Glutamatergic neuron (in vitro differentiated cells): ENCODE measurements at regions not wholly inside any gene's neighbourhood (a gene's known extent, or its start where the extent isn't known, plus 50 kb on each side); places are given as distances from the start of the nearest gene placed in this dataset.

Experiments used
- DNase-seq: peaks from one replicate; pipeline ENCODE4 v3.0.0; 2022
- H3K27ac Mint-ChIP-seq: one replicate; pipeline ENCODE4 v1.8.0; 2020; ENCODE audit warnings: mild to moderate bottlenecking, mixed read lengths, inconsistent platforms; ENCODE audit not compliant: unreplicated experiment
- H3K27me3 Mint-ChIP-seq: one replicate; pipeline ENCODE4 v1.8.0; 2020; ENCODE audit warnings: mild to moderate bottlenecking, moderate library complexity, mixed read lengths, inconsistent platforms; ENCODE audit not compliant: unreplicated experiment
- H3K36me3 Mint-ChIP-seq: one replicate; pipeline ENCODE4 v1.8.0; 2020; ENCODE audit warnings: mild to moderate bottlenecking, mixed read lengths, inconsistent platforms; ENCODE audit not compliant: unreplicated experiment
- H3K4me1 Mint-ChIP-seq: one replicate; pipeline ENCODE4 v1.8.0; 2020; ENCODE audit warnings: mild to moderate bottlenecking, low read depth, mixed read lengths, inconsistent platforms; ENCODE audit not compliant: unreplicated experiment
- H3K4me3 Mint-ChIP-seq: one replicate; pipeline ENCODE4 v1.8.0; 2020; ENCODE audit warnings: mild to moderate bottlenecking, mixed read lengths, inconsistent platforms; ENCODE audit not compliant: unreplicated experiment
- H3K9me3 Mint-ChIP-seq: one replicate; pipeline ENCODE4 v1.8.0; 2020; ENCODE audit warnings: mild to moderate bottlenecking, moderate library complexity, mixed read lengths, inconsistent platforms; ENCODE audit not compliant: unreplicated experiment
- CTCF ChIP-seq: fragments of 200-600 bp; sonication (generic); IDR thresholded peaks from one replicate; pipeline ENCODE4 v1.5.0; 2021; ENCODE audit not compliant: partially characterized antibody, unreplicated experiment

- Mint-ChIP-seq H3K36me3 (no peaks in the 10 kb centered on the region), H3K27me3 (peaks cover 1% of the 10 kb centered on the region), H3K4me1 (no peaks in the 10 kb centered on the region), H3K27ac (no peak overlapping the region), H3K4me3 (no peak overlapping the region), H3K9me3 (no peaks in the 10 kb centered on the region)
- TF ChIP-seq CTCF: no peak
- no peak for DNase-seq
Observed at GRCh38 chr1:104073463-104073902, 323.8 kb downstream of the AMY1C start.

- H3K9me3 Mint-ChIP-seq: no peaks in the 10 kb centered on the region
- no peak for DNase-seq
- H3K27ac Mint-ChIP-seq: no peak overlapping the region
- H3K27me3 Mint-ChIP-seq: no peaks in the 10 kb centered on the region
- peaks cover 3% of the 10 kb centered on the region for H3K4me1 Mint-ChIP-seq
- TF ChIP-seq CTCF: no peak
- H3K4me3 Mint-ChIP-seq: no peak overlapping the region
- no peaks in the 10 kb centered on the region for H3K36me3 Mint-ChIP-seq
Observed at GRCh38 chr1:104082221-104082620, 332.5 kb downstream of the AMY1C start.

GRCh38 chr1:104084380-104084779 lies 334.7 kb downstream of the AMY1C start:
- Mint-ChIP-seq H3K9me3 (no peaks in the 10 kb centered on the region), H3K27ac (no peak overlapping the region), H3K36me3 (no peaks in the 10 kb centered on the region), H3K27me3 (no peaks in the 10 kb centered on the region), H3K4me1 (peaks cover 3% of the 10 kb centered on the region), H3K4me3 (no peak overlapping the region)
- no peak for TF ChIP-seq CTCF
- no peak for DNase-seq

DNA sequence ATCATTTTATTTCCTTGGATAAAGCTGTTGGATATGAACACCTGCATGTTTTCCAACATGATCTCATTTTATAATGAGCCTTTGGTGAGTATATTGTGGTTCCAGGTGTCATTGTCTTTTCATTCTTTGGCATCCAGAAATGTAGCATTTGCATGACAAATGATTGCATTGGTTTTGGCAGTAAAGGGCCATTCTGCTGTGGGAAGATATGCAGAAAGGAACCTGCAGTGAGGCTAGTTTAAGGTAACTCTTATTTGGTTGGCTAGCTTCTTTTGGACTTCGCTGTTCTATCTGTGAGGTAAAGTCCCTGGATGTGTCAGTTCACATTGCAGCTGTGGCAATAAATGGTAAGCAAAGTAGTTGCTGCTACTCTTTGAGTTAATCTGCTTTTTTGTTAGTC lies 343.0 kb downstream of the AMY1C start:
- no peaks in the 10 kb centered on the region for H3K36me3 Mint-ChIP-seq
- H3K27ac Mint-ChIP-seq: no peak overlapping the region
- no peaks in the 10 kb centered on the region for H3K9me3 Mint-ChIP-seq
- H3K27me3 Mint-ChIP-seq: no peaks in the 10 kb centered on the region
- no peak for TF ChIP-seq CTCF
- no peaks in the 10 kb centered on the region for H3K4me1 Mint-ChIP-seq
- H3K4me3 Mint-ChIP-seq: no peak overlapping the region
- DNase-seq: no peak

GRCh38 chr1:104098837-104099236 lies 349.1 kb downstream of the AMY1C start:
- Mint-ChIP-seq H3K4me1 (no peaks in the 10 kb centered on the region), H3K9me3 (no peaks in the 10 kb centered on the region), H3K4me3 (no peak overlapping the region), H3K36me3 (no peaks in the 10 kb centered on the region), H3K27ac (no peak overlapping the region), H3K27me3 (no peaks in the 10 kb centered on the region)
- DNase-seq: no peak
- no peak for TF ChIP-seq CTCF
